ENCODE measurements at regions not wholly inside any gene's neighbourhood (a gene's known extent, or its start where the extent isn't known, plus 50 kb on each side); places are given as distances from the start of the nearest gene placed in this dataset.
"Not testable (repeated sequence)": the region's sequence is repeated elsewhere in the genome, so short reads cannot be mapped to it uniquely, and the experiment has no call there.

DNA sequence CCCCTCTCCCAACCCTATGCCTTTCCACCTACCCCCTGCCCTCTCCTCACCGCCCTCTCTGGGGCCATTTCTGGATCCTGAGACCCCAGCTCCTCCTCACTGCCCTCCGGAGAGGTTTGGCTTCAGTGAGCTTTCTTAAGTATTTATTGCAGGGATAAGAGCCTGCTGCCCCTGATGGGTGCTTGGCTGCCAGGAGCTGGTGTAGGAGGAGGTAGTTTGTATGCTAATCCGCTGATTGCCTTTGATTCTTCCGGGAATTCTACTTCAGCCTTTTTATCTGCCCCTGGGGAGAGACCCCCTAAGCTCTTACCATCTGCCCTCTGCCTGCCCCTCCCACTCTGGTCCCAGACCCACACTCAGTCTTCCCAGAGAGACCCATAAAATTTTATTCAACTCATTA lies 263.5 kb upstream of the PODXL start:
- ChIA-PET POLR2A (no interaction called here), CTCF (no interaction called here)
- H3K9me3 Mint-ChIP-seq, result no peaks in the 10 kb centered on the region
- no peak overlapping the region for H3K27ac Mint-ChIP-seq
- DNase-seq, result no peak
- no peak overlapping the region for H3K4me3 Mint-ChIP-seq
- TF ChIP-seq, protein P1, sequence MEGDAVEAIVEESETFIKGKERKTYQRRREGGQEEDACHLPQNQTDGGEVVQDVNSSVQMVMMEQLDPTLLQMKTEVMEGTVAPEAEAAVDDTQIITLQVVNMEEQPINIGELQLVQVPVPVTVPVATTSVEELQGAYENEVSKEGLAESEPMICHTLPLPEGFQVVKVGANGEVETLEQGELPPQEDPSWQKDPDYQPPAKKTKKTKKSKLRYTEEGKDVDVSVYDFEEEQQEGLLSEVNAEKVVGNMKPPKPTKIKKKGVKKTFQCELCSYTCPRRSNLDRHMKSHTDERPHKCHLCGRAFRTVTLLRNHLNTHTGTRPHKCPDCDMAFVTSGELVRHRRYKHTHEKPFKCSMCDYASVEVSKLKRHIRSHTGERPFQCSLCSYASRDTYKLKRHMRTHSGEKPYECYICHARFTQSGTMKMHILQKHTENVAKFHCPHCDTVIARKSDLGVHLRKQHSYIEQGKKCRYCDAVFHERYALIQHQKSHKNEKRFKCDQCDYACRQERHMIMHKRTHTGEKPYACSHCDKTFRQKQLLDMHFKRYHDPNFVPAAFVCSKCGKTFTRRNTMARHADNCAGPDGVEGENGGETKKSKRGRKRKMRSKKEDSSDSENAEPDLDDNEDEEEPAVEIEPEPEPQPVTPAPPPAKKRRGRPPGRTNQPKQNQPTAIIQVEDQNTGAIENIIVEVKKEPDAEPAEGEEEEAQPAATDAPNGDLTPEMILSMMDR (IDR thresholded peaks at IDR 0.05), result no peak
- intact Hi-C loops (cut with micrococcal nuclease), result no loop called here
- H3K27me3 Mint-ChIP-seq, result peaks cover 2% of the 10 kb centered on the region
- H3K4me1 Mint-ChIP-seq (ENCODE audit: low read depth), result no peaks in the 10 kb centered on the region
- H3K36me3 Mint-ChIP-seq (ENCODE audit: low read depth), result no peaks in the 10 kb centered on the region
- no peak for ATAC-seq

- Mint-ChIP-seq H3K27ac (no peak overlapping the region), H3K9me3 (no peaks in the 10 kb centered on the region), H3K4me3 (no peak overlapping the region), H3K4me1 (ENCODE audit: low read depth) (no peaks in the 10 kb centered on the region), H3K27me3 (peaks cover 2% of the 10 kb centered on the region), H3K36me3 (ENCODE audit: low read depth) (no peaks in the 10 kb centered on the region)
- ChIA-PET POLR2A (no interaction called here), CTCF (no interaction called here)
- ATAC-seq, result no peak
- intact Hi-C loops (cut with micrococcal nuclease), result no loop called here
- TF ChIP-seq, protein P1 (IDR thresholded peaks at IDR 0.05), result no peak
- DNase-seq, result no peak
Measured at GRCh38 chr7:131816391-131817007, 260.1 kb upstream of the PODXL start.

GRCh38 chr7:131808736-131809135 lies 252.3 kb upstream of the PODXL start:
- ATAC-seq (no peak), DNase-seq (no peak)
- POLR2A ChIA-PET, result no interaction called here
- Mint-ChIP-seq H3K36me3 (ENCODE audit: low read depth) (no peaks in the 10 kb centered on the region), H3K4me3 (no peak overlapping the region), H3K9me3 (no peaks in the 10 kb centered on the region), H3K27ac (no peak overlapping the region), H3K4me1 (ENCODE audit: low read depth) (no peaks in the 10 kb centered on the region), H3K27me3 (peaks cover 14% of the 10 kb centered on the region)
- CTCF ChIA-PET, result no interaction called here
- intact Hi-C loops (cut with micrococcal nuclease), result no loop called here
- TF ChIP-seq, protein P1 (IDR thresholded peaks at IDR 0.05), result no peak

GRCh38 chr7:131808156-131808555 lies 251.7 kb upstream of the PODXL start:
- intact Hi-C loops (cut with micrococcal nuclease); H3K27ac Mint-ChIP-seq; POLR2A ChIA-PET; DNase-seq; H3K4me1 Mint-ChIP-seq (ENCODE audit: low read depth); H3K9me3 Mint-ChIP-seq; ATAC-seq; H3K36me3 Mint-ChIP-seq (ENCODE audit: low read depth); CTCF ChIA-PET; H3K4me3 Mint-ChIP-seq: not testable (repeated sequence)
- H3K27me3 Mint-ChIP-seq, result peaks cover 17% of the 10 kb centered on the region

- Mint-ChIP-seq H3K4me3 (no peak overlapping the region), H3K27ac (no peak overlapping the region), H3K27me3 (peaks cover 14% of the 10 kb centered on the region), H3K36me3 (ENCODE audit: low read depth) (no peaks in the 10 kb centered on the region), H3K9me3 (no peaks in the 10 kb centered on the region), H3K4me1 (ENCODE audit: low read depth) (no peaks in the 10 kb centered on the region)
- TF ChIP-seq, protein P1 (IDR thresholded peaks at IDR 0.05), result no peak
- intact Hi-C loops (cut with micrococcal nuclease), result no loop called here
- POLR2A ChIA-PET, result no interaction called here
- ATAC-seq (no peak), DNase-seq (no peak)
- CTCF ChIA-PET, result no interaction called here
Measured at GRCh38 chr7:131803816-131804215, 247.4 kb upstream of the PODXL start.

Data from activated CD8-positive, alpha-beta T cell treated with anti-CD3 and anti-CD28 coated beads for 36 hours (primary cell).